ENCODE measurements at regions not wholly inside any gene's neighbourhood (a gene's known extent, or its start where the extent isn't known, plus 50 kb on each side); places are given as distances from the start of the nearest gene placed in this dataset.
A peak's percentile ranks its signal among the peaks of the same experiment; 100 is the strongest.

DNA sequence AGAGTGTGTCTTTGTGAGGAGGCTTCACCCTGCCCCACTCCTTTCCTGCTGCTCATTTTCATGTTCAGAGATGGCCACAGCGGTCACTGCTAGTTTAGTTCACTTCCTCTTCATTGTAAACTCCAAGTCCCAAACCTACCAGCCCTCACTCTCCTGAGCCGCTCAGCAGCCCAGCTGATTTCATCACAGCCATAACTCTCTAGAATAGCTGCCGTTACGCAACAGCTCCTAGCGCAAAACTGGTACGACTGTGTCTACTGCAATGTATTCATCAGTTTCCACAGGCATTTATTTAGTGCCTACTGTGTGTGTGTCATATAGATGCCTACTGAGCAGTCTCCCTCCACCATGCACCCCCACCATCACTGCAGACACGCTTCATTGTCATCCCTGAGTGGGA, 233.5 kb upstream of the RPL38 start:
- H2BK20ac ChIP-seq (ENCODE audit: low read length), result no peak overlapping the region
- H3K23ac ChIP-seq (ENCODE audit: insufficient read length), result no peak overlapping the region
- no peak for FAIRE-seq
- no peak overlapping the region for H3K14ac ChIP-seq (ENCODE audit: insufficient read length)
- H2AFZ ChIP-seq (ENCODE audit: low read length), result no peak overlapping the region
- CTCF ChIA-PET (ENCODE audit: partially characterized antibody), result interaction anchor here (1.1 to 1.8 kb wide), 5 partner anchors 13 to 323 kb away, joined by 3 to 7 read pairs (median 4); no protein-coding TSS in a partner anchor
- H3K4me3 ChIP-seq (ENCODE audit: extremely low read depth in 1 of 4, insufficient read depth in 2 of 4, low read depth in 3 of 4, low read length in 4 of 4), result no peak overlapping the region
- H4K91ac ChIP-seq (replicated peaks; ENCODE audit: insufficient read length, low read length), result no peak overlapping the region
- POLR2A ChIA-PET (ENCODE audit: partially characterized antibody), result interaction anchor here (1.4 kb wide), 1 partner anchor 9 kb away, joined by 3 read pairs; no protein-coding TSS in a partner anchor
- H2AK5ac ChIP-seq (ENCODE audit: low read depth, low read length), result peak overlapping the region; percentile 13; the same call in 1 of the 2 replicates
- 91% methylated on average over 7 of the region's 7 CpGs; no CpG with 5 or more reads in 1 of the 2 experiments for WGBS, 2 experiments (ENCODE audit: extremely low coverage in 1 of 2, insufficient coverage in 1 of 2, insufficient read length in 1 of 2, insufficient replicate concordance in 2 of 2, low coverage in 1 of 2, low lambda C conversion rate in 2 of 2, missing lambda C conversion rate in 1 of 2)
- no peaks in the 10 kb centered on the region for H3K27me3 ChIP-seq (replicated peaks in 1 of 4; ENCODE audit: control insufficient read depth in 3 of 4, extremely low read depth in 1 of 4, insufficient read depth in 3 of 4, low read length in 3 of 4)
- H3K23me2 ChIP-seq (ENCODE audit: low read depth, low read length), result no peaks in the 10 kb centered on the region
- H4K5ac ChIP-seq (ENCODE audit: insufficient read length, low read depth, low read length), result no peak overlapping the region
- H2BK5ac ChIP-seq (ENCODE audit: low read depth, low read length), result no peak overlapping the region
- no peak overlapping the region for H3K4ac ChIP-seq (replicated peaks; ENCODE audit: insufficient read length, low read depth, low read length)
- H2BK12ac ChIP-seq (ENCODE audit: low read depth, low read length), result no peak overlapping the region
- no peak overlapping the region for H3K27ac ChIP-seq (ENCODE audit: low read depth, low read length)
- H3K79me1 ChIP-seq (ENCODE audit: low read depth, low read length), result no peaks in the 10 kb centered on the region
- H3K18ac ChIP-seq (ENCODE audit: extremely low read depth, low read length), result no peak overlapping the region
- no peak overlapping the region for H3K4me2 ChIP-seq (ENCODE audit: insufficient read depth in 1 of 2, low read depth in 2 of 2, low read length in 2 of 2)
- no peaks in the 10 kb centered on the region for H3K79me2 ChIP-seq (ENCODE audit: control insufficient read depth in 1 of 2, insufficient read depth in 2 of 2, low read length in 2 of 2)
- no peak for DNase-seq (ENCODE audit: low read depth in 1 of 2, low spot score in 2 of 2)
- no peak overlapping the region for H4K8ac ChIP-seq (ENCODE audit: extremely low read depth, insufficient read depth, low read length)
- H2BK15ac ChIP-seq (ENCODE audit: low read length), result no peak overlapping the region
- no peak overlapping the region for H3K56ac ChIP-seq (replicated peaks; ENCODE audit: insufficient read length, low read depth, low read length)
- H3K36me3 ChIP-seq (ENCODE audit: control insufficient read depth in 2 of 4, insufficient read depth in 4 of 4, low read length in 3 of 4), result no peaks in the 10 kb centered on the region
- no peaks in the 10 kb centered on the region for H3K9me3 ChIP-seq (ENCODE audit: insufficient read depth in 2 of 2, low read depth in 1 of 2, low read length in 1 of 2)
- no peak overlapping the region for H3K9ac ChIP-seq (replicated peaks in 1 of 4; ENCODE audit: extremely low read depth in 1 of 4, low read depth in 3 of 4, low read length in 3 of 4)
- no peak overlapping the region for H2BK120ac ChIP-seq (replicated peaks; ENCODE audit: low read depth, low read length)
- no peaks in the 10 kb centered on the region for H4K20me1 ChIP-seq (replicated peaks in 1 of 2; ENCODE audit: control insufficient read depth in 1 of 2, insufficient read depth in 2 of 2, low read length in 2 of 2)
- peaks cover 0 to 11% (median 6%) of the 10 kb centered on the region in 4 experiments; a peak in 6 of 7 replicates for H3K4me1 ChIP-seq (replicated peaks in 1 of 4; ENCODE audit: control insufficient read depth in 3 of 4, insufficient read depth in 4 of 4, low read length in 3 of 4)
- TF ChIP-seq CEBPB (IDR thresholded peaks at IDR 0.05; ENCODE audit: low read depth, low read length) (no peak), KDM5A (IDR thresholded peaks at IDR 0.05; ENCODE audit: low read length) (no peak), KDM4A (IDR thresholded peaks at IDR 0.05; ENCODE audit: low read depth, low read length, severe bottlenecking) (no peak), RNF2 (IDR thresholded peaks at IDR 0.05; ENCODE audit: borderline replicate concordance, low read depth, low read length, missing control alignments, poor library complexity, severe bottlenecking) (no peak), KDM1A (IDR thresholded peaks at IDR 0.05; ENCODE audit: borderline replicate concordance, low read length) (no peak), EP300 (IDR thresholded peaks at IDR 0.05; ENCODE audit: borderline replicate concordance in 1 of 2, low read depth in 2 of 2, low read length in 2 of 2) (no peak), RXRA (IDR thresholded peaks at IDR 0.05; ENCODE audit: insufficient read depth, low read depth, low read length) (no peak), SIRT6 (IDR thresholded peaks at IDR 0.05; ENCODE audit: low read length) (no peak), GTF2F1 (IDR thresholded peaks at IDR 0.05; ENCODE audit: borderline replicate concordance, low read depth, low read length) (no peak)
